22Rv1 (cell line): ENCODE measurements at regions not wholly inside any gene's neighbourhood (a gene's known extent, or its start where the extent isn't known, plus 50 kb on each side); places are given as distances from the start of the nearest gene placed in this dataset.

Source experiments
- H3K27ac ChIP-seq: fragments of 450-650 bp; 2 replicates; pipeline ENCODE4 v1.5.1; 2017
- ZFX ChIP-seq: fragments of 450-650 bp; IDR thresholded peaks from 2 replicates; pipeline ENCODE4 v1.6.1; 2017; ENCODE audit warnings: antibody characterized with exemption, borderline replicate concordance
- TF ChIP-seq, protein P1 (sequence below): fragments of 450-650 bp; IDR thresholded peaks from 2 replicates; pipeline ENCODE4 v1.5.1; 2017; ENCODE audit warnings: mild to moderate bottlenecking

DNA sequence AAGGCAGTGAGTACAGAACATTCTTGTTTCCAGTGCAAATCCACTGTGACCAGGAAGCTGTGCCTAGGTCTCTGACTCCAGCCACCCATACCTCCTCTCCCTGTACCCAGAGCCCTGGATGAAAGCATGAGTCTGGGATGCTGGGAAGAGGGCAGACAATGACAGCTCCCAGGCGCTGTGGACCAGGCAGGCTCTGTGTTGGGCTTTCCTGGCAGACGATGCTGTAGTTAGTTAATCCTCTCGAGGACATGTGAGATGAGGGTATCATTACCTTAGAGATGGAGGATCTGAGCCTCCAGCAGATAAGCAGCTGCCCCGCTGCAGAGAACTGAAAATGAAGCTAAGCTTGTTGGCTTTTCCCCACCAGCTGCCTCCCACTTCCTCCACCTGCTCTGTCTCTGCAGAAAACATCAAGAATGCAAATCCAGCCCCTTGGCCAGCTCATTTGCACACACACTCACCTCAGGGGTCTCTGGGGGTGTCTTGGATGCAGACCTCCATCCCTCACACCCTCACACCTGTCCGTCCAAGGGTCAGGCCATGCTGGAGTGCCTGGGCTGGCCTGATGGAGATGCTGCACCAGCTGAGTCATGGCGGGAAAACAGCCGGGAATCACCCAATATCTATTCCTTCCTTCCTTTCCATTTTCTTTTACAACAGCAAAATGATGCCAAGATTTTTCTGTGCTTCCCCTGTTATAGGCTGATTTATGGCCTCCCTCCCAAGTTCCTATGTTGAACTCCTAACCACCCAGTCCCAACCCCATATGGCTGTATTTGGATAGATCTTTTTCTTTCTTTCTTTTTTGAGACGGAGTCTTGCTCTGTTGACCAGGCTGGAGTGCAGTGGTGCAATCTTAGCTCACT lies 94.9 kb upstream of the SEPTIN5 start:
- TF ChIP-seq, protein P1, sequence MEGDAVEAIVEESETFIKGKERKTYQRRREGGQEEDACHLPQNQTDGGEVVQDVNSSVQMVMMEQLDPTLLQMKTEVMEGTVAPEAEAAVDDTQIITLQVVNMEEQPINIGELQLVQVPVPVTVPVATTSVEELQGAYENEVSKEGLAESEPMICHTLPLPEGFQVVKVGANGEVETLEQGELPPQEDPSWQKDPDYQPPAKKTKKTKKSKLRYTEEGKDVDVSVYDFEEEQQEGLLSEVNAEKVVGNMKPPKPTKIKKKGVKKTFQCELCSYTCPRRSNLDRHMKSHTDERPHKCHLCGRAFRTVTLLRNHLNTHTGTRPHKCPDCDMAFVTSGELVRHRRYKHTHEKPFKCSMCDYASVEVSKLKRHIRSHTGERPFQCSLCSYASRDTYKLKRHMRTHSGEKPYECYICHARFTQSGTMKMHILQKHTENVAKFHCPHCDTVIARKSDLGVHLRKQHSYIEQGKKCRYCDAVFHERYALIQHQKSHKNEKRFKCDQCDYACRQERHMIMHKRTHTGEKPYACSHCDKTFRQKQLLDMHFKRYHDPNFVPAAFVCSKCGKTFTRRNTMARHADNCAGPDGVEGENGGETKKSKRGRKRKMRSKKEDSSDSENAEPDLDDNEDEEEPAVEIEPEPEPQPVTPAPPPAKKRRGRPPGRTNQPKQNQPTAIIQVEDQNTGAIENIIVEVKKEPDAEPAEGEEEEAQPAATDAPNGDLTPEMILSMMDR = no peak
- TF ChIP-seq ZFX = no peak
- no peak overlapping the region for H3K27ac ChIP-seq

DNA sequence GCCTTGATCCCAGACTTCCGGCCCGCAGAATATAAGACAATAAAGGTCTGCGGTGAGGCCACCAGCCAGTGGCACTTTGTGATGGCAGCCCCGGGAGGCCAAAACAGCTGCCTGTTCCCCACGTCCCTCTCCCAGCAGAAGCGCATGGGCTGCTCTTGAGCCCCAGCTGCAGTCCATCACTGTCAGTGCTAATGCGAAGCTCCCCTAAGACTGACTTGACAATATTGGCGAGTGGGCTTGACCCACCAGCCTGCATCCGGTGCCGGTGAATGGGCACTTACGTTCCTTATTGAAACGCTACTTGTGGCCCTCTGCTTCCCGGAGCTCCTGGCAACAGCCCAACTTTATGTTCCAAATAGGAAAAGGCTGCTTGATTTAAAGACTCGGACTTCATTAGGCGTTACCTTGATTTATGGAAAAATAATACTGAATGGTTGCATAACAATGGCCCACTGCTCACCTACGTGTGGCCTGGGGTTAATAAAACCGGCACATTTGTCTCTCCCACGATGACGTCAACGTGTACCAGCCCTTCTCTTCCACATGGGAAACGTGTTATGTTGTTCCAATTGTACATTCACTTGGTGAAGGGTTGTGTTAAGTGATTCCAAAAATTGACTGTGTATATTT lies 93.4 kb upstream of the SEPTIN5 start:
- H3K27ac ChIP-seq = no peak overlapping the region

DNA sequence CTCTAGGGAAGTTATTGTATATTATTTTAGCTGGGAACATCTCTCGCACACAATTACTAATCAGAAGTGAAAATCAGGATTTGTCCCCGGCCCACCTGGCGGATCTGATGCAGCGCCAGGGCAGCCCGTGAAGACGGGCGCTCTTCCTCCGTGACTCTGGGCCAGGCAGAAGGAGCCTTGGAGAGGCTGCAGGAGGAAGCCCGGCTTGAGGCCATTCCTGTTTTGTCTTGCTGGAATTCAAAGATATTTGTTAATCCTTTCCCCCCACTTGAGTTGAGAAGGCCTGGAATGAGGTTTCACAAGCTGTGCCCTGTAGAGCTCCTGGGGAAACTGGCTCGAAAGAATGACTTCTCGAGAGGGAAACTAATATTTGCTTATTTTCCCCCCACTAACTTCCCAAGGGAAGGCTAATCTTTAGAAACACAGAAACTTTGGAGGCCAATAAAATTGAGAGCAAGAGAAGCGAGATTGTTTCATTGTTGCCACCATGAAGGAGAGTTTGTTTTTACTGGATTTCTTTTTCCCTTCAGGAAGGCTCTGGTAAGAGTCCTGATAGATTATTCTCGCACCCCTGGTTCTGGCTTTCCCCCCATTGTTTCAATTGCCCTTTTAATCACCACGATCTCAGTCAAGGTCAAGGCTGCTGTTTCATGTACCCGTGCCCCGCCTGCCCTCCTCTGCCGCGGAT lies 92.8 kb upstream of the SEPTIN5 start:
- TF ChIP-seq, protein P1 = no peak
- TF ChIP-seq ZFX = no peak
- H3K27ac ChIP-seq = no peak overlapping the region

More for the DNA sequence above, 93.4 kb upstream of the SEPTIN5 start:
- no peak for TF ChIP-seq ZFX

DNA sequence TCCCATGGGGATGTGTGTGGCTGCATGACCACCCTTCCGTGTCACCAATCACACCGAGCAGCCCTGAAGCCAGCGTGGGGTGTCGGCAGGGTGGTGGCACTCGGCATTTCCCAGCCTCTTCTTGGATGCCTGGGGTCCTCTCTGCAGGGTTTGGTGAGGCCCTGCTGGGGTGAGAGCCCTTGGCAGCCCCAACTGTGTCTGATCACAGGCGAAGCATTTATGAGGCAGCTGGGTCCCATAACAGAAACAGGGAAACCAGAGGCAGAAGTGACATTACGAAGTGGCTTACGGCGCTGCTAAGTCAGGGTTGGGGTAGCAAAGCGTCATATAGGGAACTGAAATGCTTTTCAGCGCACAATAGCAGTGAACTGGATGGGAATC lies 92.3 kb upstream of the SEPTIN5 start:
- TF ChIP-seq ZFX = no peak
- TF ChIP-seq, protein P1 = no peak
- H3K27ac ChIP-seq = no peak overlapping the region

DNA sequence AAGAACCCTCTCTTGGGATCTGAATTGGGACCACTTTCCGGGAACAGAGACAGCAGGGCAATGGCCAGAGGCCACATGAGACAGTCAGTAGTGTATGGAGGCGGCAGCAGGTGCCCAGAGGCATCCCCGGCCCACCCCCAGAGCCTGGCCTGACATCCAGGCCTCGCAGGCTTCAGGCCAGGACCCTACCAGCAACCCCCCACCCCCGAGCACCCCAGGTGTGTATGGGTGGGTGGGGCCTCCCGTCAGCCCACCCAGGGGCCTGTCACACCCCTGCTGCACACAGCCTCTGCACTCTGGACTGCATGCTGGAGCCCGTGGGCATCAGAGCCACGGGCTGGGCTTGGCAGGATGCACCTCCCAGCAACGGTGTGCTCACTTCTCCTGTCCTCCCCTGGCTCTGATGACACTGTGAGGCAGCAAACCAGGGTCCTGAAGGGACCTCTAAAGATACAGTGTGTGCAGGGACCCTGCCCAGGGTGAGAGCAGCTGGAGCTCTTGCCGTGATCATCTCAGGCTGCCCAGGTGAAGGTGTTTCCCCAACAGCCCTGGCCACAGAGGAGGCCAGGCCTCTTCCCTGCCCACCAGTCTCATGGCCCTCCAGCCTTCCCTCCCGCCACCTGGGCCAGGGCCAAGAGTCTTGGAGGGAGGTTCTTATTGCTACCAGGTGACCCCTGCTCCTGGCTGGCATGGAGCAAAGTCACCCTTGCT lies 88.8 kb upstream of the SEPTIN5 start:
- TF ChIP-seq, protein P1 = no peak
- TF ChIP-seq ZFX = no peak
- H3K27ac ChIP-seq = no peak overlapping the region

DNA sequence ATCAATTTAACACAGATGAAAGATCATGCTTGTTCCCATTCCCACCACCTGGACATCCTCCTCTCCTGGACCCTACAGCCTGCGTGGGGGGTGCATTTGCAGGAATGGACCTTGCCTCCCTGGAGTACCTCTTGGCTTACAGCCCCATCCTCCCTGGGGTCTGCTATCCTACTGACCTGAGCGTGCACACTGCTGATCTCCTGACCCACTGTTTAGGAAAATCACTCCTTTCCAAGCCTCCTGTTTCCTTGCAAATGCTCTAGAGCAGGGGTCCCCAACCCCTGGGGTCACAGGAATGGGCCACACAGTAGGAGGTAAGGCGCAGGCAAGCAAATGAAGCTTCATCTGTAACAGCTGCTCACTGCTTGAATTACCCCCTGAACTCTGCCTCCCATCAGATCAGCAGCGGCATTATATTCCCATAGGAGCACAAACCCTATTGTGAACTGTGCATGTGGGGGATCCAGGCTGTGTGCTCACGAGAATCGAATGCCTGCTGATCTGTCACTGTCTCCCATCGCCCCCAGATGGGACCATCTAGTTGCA lies 88.2 kb upstream of the SEPTIN5 start:
- TF ChIP-seq, protein P1 = no peak
- no peak for TF ChIP-seq ZFX
- no peak overlapping the region for H3K27ac ChIP-seq

DNA sequence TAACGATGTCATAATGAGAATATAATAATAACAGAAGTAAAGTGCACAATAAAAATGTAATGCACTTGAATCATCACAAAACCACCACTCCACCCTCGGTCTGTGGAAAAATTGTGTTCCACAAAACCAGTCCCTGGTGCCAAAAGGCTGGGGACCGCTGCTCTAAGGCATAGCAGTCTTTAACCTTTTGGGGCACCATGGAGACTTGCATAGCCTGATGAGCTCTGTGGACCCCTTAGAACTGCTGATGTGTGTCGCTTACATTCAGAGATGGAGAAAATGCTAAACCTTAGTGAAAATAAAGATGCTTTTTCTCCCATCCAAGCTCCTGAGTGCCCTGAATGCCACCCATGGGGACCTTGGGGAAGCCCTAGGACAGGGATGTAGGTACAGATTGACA lies 87.6 kb upstream of the SEPTIN5 start:
- TF ChIP-seq, protein P1 = no peak
- no peak for TF ChIP-seq ZFX
- H3K27ac ChIP-seq = no peak overlapping the region
